ENCODE measurements at regions not wholly inside any gene's neighbourhood (a gene's known extent, or its start where the extent isn't known, plus 50 kb on each side); places are given as distances from the start of the nearest gene placed in this dataset.

GRCh38 chr13:26887594-26887993 lies 127.0 kb upstream of the GPR12 start:
- TF ChIP-seq CTBP1 (IDR thresholded peaks at IDR 0.05; ENCODE audit: borderline replicate concordance): no peak
- TF ChIP-seq NFRKB (IDR thresholded peaks at IDR 0.05): no peak
- no peak for TF ChIP-seq ELF4 (IDR thresholded peaks at IDR 0.05)
- no peak for TF ChIP-seq SUZ12 (IDR thresholded peaks at IDR 0.05)
- no peak for TF ChIP-seq BHLHE40 (IDR thresholded peaks at IDR 0.05; ENCODE audit: borderline replicate concordance)
- no peak for TF ChIP-seq FOXA1 (IDR thresholded peaks at IDR 0.05)
- no peak for TF ChIP-seq FOXK2 (IDR thresholded peaks at IDR 0.05)
- no peak for TF ChIP-seq PKNOX1 (IDR thresholded peaks at IDR 0.05)
- no peak for TF ChIP-seq L3MBTL2 (conservative IDR thresholded peaks at IDR 0.05)
- no peak for TF ChIP-seq SP1 (IDR thresholded peaks at IDR 0.05)
- no peak for TF ChIP-seq ZNF384 (IDR thresholded peaks at IDR 0.05)
- no peak for TF ChIP-seq TARDBP (IDR thresholded peaks at IDR 0.05)
- no peak for TF ChIP-seq ARNT (IDR thresholded peaks at IDR 0.05)
- no peak for TF ChIP-seq LEF1 (IDR thresholded peaks at IDR 0.05; ENCODE audit: borderline replicate concordance)
- TF ChIP-seq HDGF (IDR thresholded peaks at IDR 0.05; ENCODE audit: borderline replicate concordance): no peak
- TF ChIP-seq FOXM1 (IDR thresholded peaks at IDR 0.05; ENCODE audit: borderline replicate concordance): no peak
- POLR2A ChIA-PET: no interaction called here
- CTCF ChIA-PET: interaction anchor here (4.1 kb wide), 1 partner anchor 15 kb away, joined by 13 read pairs; no protein-coding TSS in a partner anchor
- no peak for DNase-seq (ENCODE audit: extremely low spot score)

- no peak for DNase-seq (ENCODE audit: extremely low spot score)
- ChIA-PET CTCF (interaction anchor here (1.5 kb wide), 1 partner anchor 11 kb away, joined by 6 read pairs; no protein-coding TSS in a partner anchor), POLR2A (no interaction called here)
- TF ChIP-seq FOXA1 (IDR thresholded peaks at IDR 0.05) (no peak), LEF1 (IDR thresholded peaks at IDR 0.05; ENCODE audit: borderline replicate concordance) (no peak), ARNT (IDR thresholded peaks at IDR 0.05) (no peak), SP1 (IDR thresholded peaks at IDR 0.05) (no peak), ELF4 (IDR thresholded peaks at IDR 0.05) (no peak), ZNF384 (IDR thresholded peaks at IDR 0.05) (no peak), FOXM1 (IDR thresholded peaks at IDR 0.05; ENCODE audit: borderline replicate concordance) (no peak), FOXK2 (IDR thresholded peaks at IDR 0.05) (no peak), CTBP1 (IDR thresholded peaks at IDR 0.05; ENCODE audit: borderline replicate concordance) (no peak), PKNOX1 (IDR thresholded peaks at IDR 0.05) (no peak), HDGF (IDR thresholded peaks at IDR 0.05; ENCODE audit: borderline replicate concordance) (no peak), TARDBP (IDR thresholded peaks at IDR 0.05) (no peak), BHLHE40 (IDR thresholded peaks at IDR 0.05; ENCODE audit: borderline replicate concordance) (no peak), L3MBTL2 (conservative IDR thresholded peaks at IDR 0.05) (no peak), NFRKB (IDR thresholded peaks at IDR 0.05) (no peak), SUZ12 (IDR thresholded peaks at IDR 0.05) (no peak)
These were observed 123.1 kb upstream of the GPR12 start for GRCh38 chr13:26883613-26884257.

- TF ChIP-seq ELF4 (IDR thresholded peaks at IDR 0.05) (no peak), FOXA1 (IDR thresholded peaks at IDR 0.05) (no peak), SP1 (IDR thresholded peaks at IDR 0.05) (no peak), SUZ12 (IDR thresholded peaks at IDR 0.05) (no peak), FOXK2 (IDR thresholded peaks at IDR 0.05) (no peak), BHLHE40 (IDR thresholded peaks at IDR 0.05; ENCODE audit: borderline replicate concordance) (no peak), ARNT (IDR thresholded peaks at IDR 0.05) (no peak), FOXM1 (IDR thresholded peaks at IDR 0.05; ENCODE audit: borderline replicate concordance) (no peak), HDGF (IDR thresholded peaks at IDR 0.05; ENCODE audit: borderline replicate concordance) (no peak), PKNOX1 (IDR thresholded peaks at IDR 0.05) (no peak), NFRKB (IDR thresholded peaks at IDR 0.05) (no peak), TARDBP (IDR thresholded peaks at IDR 0.05) (no peak), L3MBTL2 (conservative IDR thresholded peaks at IDR 0.05) (no peak), CTBP1 (IDR thresholded peaks at IDR 0.05; ENCODE audit: borderline replicate concordance) (no peak), LEF1 (IDR thresholded peaks at IDR 0.05; ENCODE audit: borderline replicate concordance) (no peak), ZNF384 (IDR thresholded peaks at IDR 0.05) (no peak)
These were observed 122.1 kb upstream of the GPR12 start for GRCh38 chr13:26882731-26883130.

GRCh38 chr13:26881154-26881553 lies 120.6 kb upstream of the GPR12 start:
- TF ChIP-seq HDGF (IDR thresholded peaks at IDR 0.05; ENCODE audit: borderline replicate concordance) (no peak), SP1 (IDR thresholded peaks at IDR 0.05) (no peak), FOXA1 (IDR thresholded peaks at IDR 0.05) (no peak), FOXK2 (IDR thresholded peaks at IDR 0.05) (no peak), TARDBP (IDR thresholded peaks at IDR 0.05) (no peak), CTBP1 (IDR thresholded peaks at IDR 0.05; ENCODE audit: borderline replicate concordance) (no peak), ELF4 (IDR thresholded peaks at IDR 0.05) (no peak), FOXM1 (IDR thresholded peaks at IDR 0.05; ENCODE audit: borderline replicate concordance) (no peak), ARNT (IDR thresholded peaks at IDR 0.05) (no peak), BHLHE40 (IDR thresholded peaks at IDR 0.05; ENCODE audit: borderline replicate concordance) (no peak), L3MBTL2 (conservative IDR thresholded peaks at IDR 0.05) (no peak), LEF1 (IDR thresholded peaks at IDR 0.05; ENCODE audit: borderline replicate concordance) (no peak), NFRKB (IDR thresholded peaks at IDR 0.05) (no peak), PKNOX1 (IDR thresholded peaks at IDR 0.05) (no peak), SUZ12 (IDR thresholded peaks at IDR 0.05) (no peak), ZNF384 (IDR thresholded peaks at IDR 0.05) (no peak)
- DNase-seq (ENCODE audit: extremely low spot score): no peak
- ChIA-PET CTCF (interaction anchor here (1.3 kb wide), 1 partner anchor 8 kb away, joined by 5 read pairs; no protein-coding TSS in a partner anchor), POLR2A (no interaction called here)

More at GRCh38 chr13:26882731-26883130, 122.1 kb upstream of the GPR12 start:
- ChIA-PET CTCF (interaction anchor here (1.5 kb wide), 1 partner anchor 10 kb away, joined by 6 read pairs; no protein-coding TSS in a partner anchor), POLR2A (no interaction called here)
- no peak for DNase-seq (ENCODE audit: extremely low spot score)
